Activated CD8-positive, alpha-beta T cell treated with anti-CD3 and anti-CD28 coated beads for 36 hours (primary cell): ENCODE measurements at regions not wholly inside any gene's neighbourhood (a gene's known extent, or its start where the extent isn't known, plus 50 kb on each side); places are given as distances from the start of the nearest gene placed in this dataset.

Experiments used
- ATAC-seq: fragments of 200-7000 bp; cut with Tn5 transposase; one replicate; pipeline ENCODE4 v1.10.0; 2021; ENCODE audit warnings: mild to moderate bottlenecking, moderate library complexity
- CTCF ChIA-PET: fragments of 350-600 bp; sonication (Branson Sonifier 250); formaldehyde crosslinking; loops from one replicate; lab custom pipeline; 2021; ENCODE audit warnings: antibody characterized with exemption; lab: Charles Lee
- POLR2A ChIA-PET: fragments of 350-600 bp; sonication (Branson Sonifier 250); formaldehyde crosslinking; loops from one replicate; lab custom pipeline; 2021; ENCODE audit warnings: antibody characterized with exemption; lab: Charles Lee
- DNase-seq: peaks from one replicate; pipeline ENCODE4 v3.0.0-alpha.2; 2020
- H3K27ac Mint-ChIP-seq: one replicate; pipeline ENCODE4 v1.8.0; 2021; ENCODE audit warnings: mild to moderate bottlenecking, mixed read lengths
- H3K27me3 Mint-ChIP-seq: one replicate; pipeline ENCODE4 v1.8.0; 2021; ENCODE audit warnings: mixed read lengths
- H3K36me3 Mint-ChIP-seq: one replicate; pipeline ENCODE4 v1.8.0; 2021; ENCODE audit warnings: low read depth, mixed read lengths
- H3K4me1 Mint-ChIP-seq: one replicate; pipeline ENCODE4 v1.8.0; 2021; ENCODE audit warnings: low read depth, mixed read lengths
- H3K4me3 Mint-ChIP-seq: one replicate; pipeline ENCODE4 v1.8.0; 2021; ENCODE audit warnings: mild to moderate bottlenecking, moderate library complexity, mixed read lengths
- H3K9me3 Mint-ChIP-seq: one replicate; pipeline ENCODE4 v1.8.0; 2021; ENCODE audit warnings: mixed read lengths
- CTCF ChIP-seq: fragments of 200-600 bp; IDR thresholded peaks from one replicate; pipeline ENCODE4 v1.8.0; 2022; ENCODE audit warnings: antibody characterized with exemption, mild to moderate bottlenecking
- intact Hi-C: fragments of 100-400 bp; cut with micrococcal nuclease; formaldehyde crosslinking; loops from one replicate; pipeline ENCODE4 v1.10.0; 2022

DNA sequence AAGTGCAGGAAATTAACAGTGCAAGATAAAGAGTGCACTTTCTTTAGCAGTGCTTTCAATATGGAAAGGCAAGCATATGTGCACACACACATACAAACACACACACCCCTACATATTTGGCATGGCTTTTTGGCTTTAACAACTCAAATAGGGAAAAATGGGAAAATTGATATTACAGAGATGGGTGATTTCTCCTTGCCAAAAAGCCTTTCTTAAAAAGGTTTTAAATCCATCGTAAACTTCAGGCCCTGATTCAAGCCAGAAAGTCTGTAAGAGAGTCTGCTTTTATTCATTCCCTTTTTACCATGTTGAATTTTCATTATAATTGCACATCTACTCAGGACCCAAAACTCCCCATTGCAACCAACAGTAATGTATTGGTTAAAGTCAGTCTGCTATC lies 612.0 kb upstream of the ACTRT1 start:
- H3K4me1 Mint-ChIP-seq = no peaks in the 10 kb centered on the region
- no peaks in the 10 kb centered on the region for H3K27me3 Mint-ChIP-seq
- intact Hi-C loops = no loop called here
- no peaks in the 10 kb centered on the region for H3K36me3 Mint-ChIP-seq
- no peak for DNase-seq
- H3K27ac Mint-ChIP-seq = no peak overlapping the region
- ChIA-PET POLR2A (no interaction called here), CTCF (no interaction called here)
- no peak for TF ChIP-seq CTCF
- H3K4me3 Mint-ChIP-seq = no peak overlapping the region
- no peaks in the 10 kb centered on the region for H3K9me3 Mint-ChIP-seq
- no peak for ATAC-seq

DNA sequence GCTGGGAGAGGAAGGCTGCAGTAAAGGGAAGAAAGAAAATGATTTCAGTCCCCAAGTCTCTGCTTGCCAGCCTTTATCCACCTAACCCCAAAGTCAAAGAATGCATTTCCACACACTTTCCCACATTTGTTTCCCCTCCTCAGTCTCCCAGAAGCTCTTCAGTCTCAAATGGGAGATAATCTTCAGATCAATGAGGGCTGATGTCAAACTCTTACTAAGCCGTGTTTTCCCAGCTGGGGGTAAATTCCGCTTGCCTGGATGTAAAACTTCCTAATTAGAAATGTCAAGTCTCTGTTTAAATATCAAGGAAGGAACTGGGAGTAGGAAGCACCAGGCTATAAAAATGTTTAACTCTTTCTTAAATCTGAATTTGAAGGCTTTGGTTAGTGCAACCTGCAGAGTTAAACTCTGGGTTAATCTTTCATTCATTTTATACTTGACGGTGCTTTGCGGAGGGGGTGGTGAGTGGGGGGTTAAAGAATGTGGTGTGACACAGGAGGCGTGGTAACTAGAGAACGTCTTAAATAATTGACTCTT lies 601.4 kb upstream of the ACTRT1 start:
- H3K4me1 Mint-ChIP-seq = no peaks in the 10 kb centered on the region
- H3K27ac Mint-ChIP-seq = no peak overlapping the region
- no peaks in the 10 kb centered on the region for H3K27me3 Mint-ChIP-seq
- ATAC-seq (no peak), DNase-seq (no peak)
- peaks cover 3% of the 10 kb centered on the region for H3K9me3 Mint-ChIP-seq
- no peak overlapping the region for H3K4me3 Mint-ChIP-seq
- POLR2A ChIA-PET = no interaction called here
- intact Hi-C loops = no loop called here
- no peaks in the 10 kb centered on the region for H3K36me3 Mint-ChIP-seq
- CTCF ChIA-PET = no interaction called here
- TF ChIP-seq CTCF = no peak

DNA sequence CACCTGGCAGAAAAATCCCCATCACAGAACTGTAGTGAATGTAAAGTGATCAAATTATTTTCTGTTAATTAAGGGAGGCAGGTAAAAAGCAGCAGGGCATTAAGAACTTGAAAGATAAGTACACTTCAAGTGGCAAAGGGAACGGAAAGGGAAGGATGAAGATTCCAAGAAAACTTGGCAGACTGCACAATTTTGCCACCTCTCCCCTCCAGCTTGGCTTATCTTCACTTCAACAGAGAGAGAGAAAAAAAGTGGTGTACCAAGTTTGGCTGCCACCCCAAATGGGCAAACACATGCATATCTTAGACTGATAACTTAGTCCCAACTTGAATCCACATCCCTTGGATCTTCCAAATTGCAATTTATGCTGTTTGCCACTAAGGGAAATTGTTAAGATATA lies 598.1 kb upstream of the ACTRT1 start:
- Mint-ChIP-seq H3K9me3 (no peaks in the 10 kb centered on the region), H3K27ac (no peak overlapping the region), H3K4me1 (no peaks in the 10 kb centered on the region), H3K4me3 (no peak overlapping the region), H3K36me3 (no peaks in the 10 kb centered on the region), H3K27me3 (no peaks in the 10 kb centered on the region)
- TF ChIP-seq CTCF = no peak
- ATAC-seq (no peak), DNase-seq (no peak)
- CTCF ChIA-PET = no interaction called here
- POLR2A ChIA-PET = no interaction called here
- intact Hi-C loops = no loop called here

GRCh38 chrX:128634754-128635153 lies 582.6 kb upstream of the ACTRT1 start:
- CTCF ChIA-PET = no interaction called here
- no peak overlapping the region for H3K4me3 Mint-ChIP-seq
- no peak for TF ChIP-seq CTCF
- POLR2A ChIA-PET = no interaction called here
- ATAC-seq = no peak
- no peak for DNase-seq
- no peaks in the 10 kb centered on the region for H3K9me3 Mint-ChIP-seq
- H3K27ac Mint-ChIP-seq = no peak overlapping the region
- H3K27me3 Mint-ChIP-seq = no peaks in the 10 kb centered on the region
- no peaks in the 10 kb centered on the region for H3K36me3 Mint-ChIP-seq
- H3K4me1 Mint-ChIP-seq = no peaks in the 10 kb centered on the region
- intact Hi-C loops = no loop called here

GRCh38 chrX:128623361-128623760 lies 571.2 kb upstream of the ACTRT1 start:
- DNase-seq (no peak), ATAC-seq (no peak)
- Mint-ChIP-seq H3K27ac (no peak overlapping the region), H3K27me3 (no peaks in the 10 kb centered on the region), H3K36me3 (no peaks in the 10 kb centered on the region), H3K4me3 (no peak overlapping the region), H3K4me1 (no peaks in the 10 kb centered on the region), H3K9me3 (no peaks in the 10 kb centered on the region)
- intact Hi-C loops = no loop called here
- POLR2A ChIA-PET = no interaction called here
- CTCF ChIA-PET = no interaction called here
- TF ChIP-seq CTCF = no peak
